ENCODE measurements at regions not wholly inside any gene's neighbourhood (a gene's known extent, or its start where the extent isn't known, plus 50 kb on each side); places are given as distances from the start of the nearest gene placed in this dataset.

- TF ChIP-seq POLR2A (IDR thresholded peaks at IDR 0.05; ENCODE audit: extremely low read depth, insufficient read length) (no peak), CTCF (IDR thresholded peaks at IDR 0.05; ENCODE audit: low read depth, low read length) (no peak), MAX (IDR thresholded peaks at IDR 0.05; ENCODE audit: low read depth, low read length) (no peak)
Measured at GRCh38 chr1:239739919-239740318, 351.8 kb upstream of the FMN2 start.
